Hepatocyte (in vitro differentiated cells): ENCODE measurements at regions not wholly inside any gene's neighbourhood (a gene's known extent, or its start where the extent isn't known, plus 50 kb on each side); places are given as distances from the start of the nearest gene placed in this dataset.
"Not testable (repeated sequence)": the region's sequence is repeated elsewhere in the genome, so short reads cannot be mapped to it uniquely, and the experiment has no call there.

Experiments
- DNase-seq: peaks from one replicate; pipeline ENCODE4 v3.0.0-alpha.2; 2016; ENCODE audit warnings: low spot score
- H2AFZ ChIP-seq: fragments of 200-600 bp; sonication (generic); 2 replicates; pipeline ENCODE4 v1.6.0; 2016; ENCODE audit warnings: antibody characterized with exemption, mild to moderate bottlenecking
- H3K27ac ChIP-seq: fragments of 200-600 bp; sonication (generic); 2 replicates; pipeline ENCODE4 v1.5.1; 2016; ENCODE audit warnings: mild to moderate bottlenecking
- H3K27me3 ChIP-seq: fragments of 200-600 bp; sonication (generic); 2 replicates; pipeline ENCODE4 v1.6.1; 2016
- H3K36me3 ChIP-seq: fragments of 200-600 bp; sonication (generic); replicated peaks from 2 replicates; pipeline ENCODE4 v1.5.1; 2016; ENCODE audit warnings: low read depth; ENCODE audit not compliant: insufficient read depth
- H3K4me1 ChIP-seq: fragments of 200-600 bp; sonication (generic); 2 replicates; pipeline ENCODE4 v1.5.1; 2016; ENCODE audit warnings: mild to moderate bottlenecking, moderate library complexity; ENCODE audit not compliant: insufficient read depth
- H3K4me2 ChIP-seq: fragments of 200-600 bp; sonication (generic); 2 replicates; pipeline ENCODE4 v1.6.0; 2016
- H3K4me3 ChIP-seq: fragments of 200-600 bp; sonication (generic); 2 replicates; pipeline ENCODE4 v1.5.1; 2016; ENCODE audit warnings: mild to moderate bottlenecking
- H3K79me2 ChIP-seq: fragments of 200-600 bp; sonication (generic); 2 replicates; pipeline ENCODE4 v1.6.0; 2017; ENCODE audit warnings: mild to moderate bottlenecking
- H3K9me2 ChIP-seq: fragments of 200-600 bp; sonication (generic); replicated peaks from 2 replicates; pipeline ENCODE4 v1.6.0; 2017; ENCODE audit warnings: mild to moderate bottlenecking; ENCODE audit not compliant: insufficient read depth
- H3K9me3 ChIP-seq: fragments of 200-600 bp; sonication (generic); 2 replicates; pipeline ENCODE4 v1.5.1; 2016; ENCODE audit warnings: low read depth, mild to moderate bottlenecking
- H4K20me1 ChIP-seq: fragments of 200-600 bp; sonication (generic); 2 replicates; pipeline ENCODE4 v1.6.0; 2016; ENCODE audit warnings: mild to moderate bottlenecking; ENCODE audit not compliant: insufficient read depth, poor library complexity, severe bottlenecking
- EZH2 ChIP-seq: fragments of 200-600 bp; sonication (generic); IDR thresholded peaks from 2 replicates; pipeline ENCODE4 v1.6.1; 2016; ENCODE audit warnings: antibody characterized with exemption, mild to moderate bottlenecking, borderline replicate concordance
- EZH2phosphoT487 ChIP-seq: fragments of 200-600 bp; sonication (generic); IDR thresholded peaks from one replicate; pipeline ENCODE4 v1.6.1; 2018; ENCODE audit warnings: antibody characterized with exemption, mild to moderate bottlenecking, low read depth, moderate library complexity; ENCODE audit not compliant: unreplicated experiment, severe bottlenecking
- WGBS: methylation state at CpG from one replicate; pipeline ENCODE4 v1.1.6; 2016; ENCODE audit warnings: low lambda C conversion rate; ENCODE audit errors: missing lambda C conversion rate; 5-methylcytosine and 5-hydroxymethylcytosine counted together
- TF ChIP-seq, protein P1 (sequence below): fragments of 200-600 bp; sonication (generic); IDR thresholded peaks from 2 replicates; pipeline ENCODE4 v1.5.1; 2016; ENCODE audit warnings: antibody characterized with exemption, mild to moderate bottlenecking; ENCODE audit not compliant: poor library complexity

DNA sequence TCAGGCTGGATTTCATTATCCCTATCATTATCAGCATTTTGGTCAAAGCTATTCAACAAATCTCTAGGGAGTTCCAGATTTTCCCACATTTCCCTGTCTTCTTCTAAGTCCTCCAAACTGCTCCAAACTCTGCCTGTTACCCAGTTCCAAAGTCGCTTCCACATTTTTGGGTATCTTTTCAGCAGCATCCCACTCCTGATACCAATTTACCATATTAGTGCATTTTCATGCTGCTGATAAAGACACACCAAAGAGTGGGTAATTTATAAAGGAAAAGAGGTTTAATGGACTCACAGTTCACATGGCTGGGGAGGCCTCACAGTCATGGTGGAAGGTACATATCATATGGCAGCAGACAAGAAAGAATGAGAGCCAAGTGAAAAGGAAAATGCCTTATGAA, 132.8 kb upstream of the SLC7A11 start:
- WGBS, result 96% methylated on average over 1 of the region's 1 CpG

DNA sequence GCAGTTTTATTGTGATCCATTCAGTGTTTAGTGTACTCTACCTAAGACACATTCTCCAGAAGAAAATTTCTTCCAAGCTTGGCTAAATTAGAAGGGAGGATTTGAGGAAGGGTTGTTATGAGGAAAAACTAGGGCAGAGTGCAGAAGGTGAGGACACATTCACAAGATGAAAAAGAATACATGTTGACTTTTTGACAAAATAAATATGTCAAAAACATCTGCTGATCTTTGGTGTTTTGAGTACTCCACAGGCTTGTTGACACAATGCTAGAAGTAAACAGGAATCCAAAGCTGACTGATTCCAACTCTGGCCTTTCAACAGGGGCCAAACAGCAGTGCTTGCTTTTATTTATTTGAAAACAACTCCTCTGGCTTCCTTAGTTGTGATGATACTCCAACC, 125.8 kb upstream of the SLC7A11 start:
- TF ChIP-seq, protein P1, sequence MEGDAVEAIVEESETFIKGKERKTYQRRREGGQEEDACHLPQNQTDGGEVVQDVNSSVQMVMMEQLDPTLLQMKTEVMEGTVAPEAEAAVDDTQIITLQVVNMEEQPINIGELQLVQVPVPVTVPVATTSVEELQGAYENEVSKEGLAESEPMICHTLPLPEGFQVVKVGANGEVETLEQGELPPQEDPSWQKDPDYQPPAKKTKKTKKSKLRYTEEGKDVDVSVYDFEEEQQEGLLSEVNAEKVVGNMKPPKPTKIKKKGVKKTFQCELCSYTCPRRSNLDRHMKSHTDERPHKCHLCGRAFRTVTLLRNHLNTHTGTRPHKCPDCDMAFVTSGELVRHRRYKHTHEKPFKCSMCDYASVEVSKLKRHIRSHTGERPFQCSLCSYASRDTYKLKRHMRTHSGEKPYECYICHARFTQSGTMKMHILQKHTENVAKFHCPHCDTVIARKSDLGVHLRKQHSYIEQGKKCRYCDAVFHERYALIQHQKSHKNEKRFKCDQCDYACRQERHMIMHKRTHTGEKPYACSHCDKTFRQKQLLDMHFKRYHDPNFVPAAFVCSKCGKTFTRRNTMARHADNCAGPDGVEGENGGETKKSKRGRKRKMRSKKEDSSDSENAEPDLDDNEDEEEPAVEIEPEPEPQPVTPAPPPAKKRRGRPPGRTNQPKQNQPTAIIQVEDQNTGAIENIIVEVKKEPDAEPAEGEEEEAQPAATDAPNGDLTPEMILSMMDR, result no peak
- TF ChIP-seq EZH2 (no peak), EZH2phosphoT487 (no peak)
- Histone ChIP-seq H3K27me3 (no peaks in the 10 kb centered on the region), H3K4me3 (no peak overlapping the region), H3K36me3 (no peaks in the 10 kb centered on the region), H3K4me1 (no peaks in the 10 kb centered on the region), H3K79me2 (no peaks in the 10 kb centered on the region), H3K9me2 (no peaks in the 10 kb centered on the region), H3K27ac (no peak overlapping the region), H2AFZ (no peak overlapping the region), H3K4me2 (no peak overlapping the region), H4K20me1 (no peaks in the 10 kb centered on the region), H3K9me3 (no peaks in the 10 kb centered on the region)
- no peak for DNase-seq

More for the DNA sequence above, 132.8 kb upstream of the SLC7A11 start:
- H3K9me3 ChIP-seq, result peaks cover 3% of the 10 kb centered on the region
- no peak overlapping the region for H3K4me3 ChIP-seq
- H3K79me2 ChIP-seq, result no peaks in the 10 kb centered on the region
- H3K36me3 ChIP-seq, result no peaks in the 10 kb centered on the region
- no peaks in the 10 kb centered on the region for H3K4me1 ChIP-seq
- no peaks in the 10 kb centered on the region for H4K20me1 ChIP-seq
- H3K27me3 ChIP-seq, result no peaks in the 10 kb centered on the region
- TF ChIP-seq, protein P1, result no peak
- no peak for TF ChIP-seq EZH2
- TF ChIP-seq EZH2phosphoT487, result no peak
- no peak overlapping the region for H3K4me2 ChIP-seq
- H2AFZ ChIP-seq, result no peak overlapping the region
- H3K27ac ChIP-seq, result no peak overlapping the region
- no peaks in the 10 kb centered on the region for H3K9me2 ChIP-seq
- no peak for DNase-seq

DNA sequence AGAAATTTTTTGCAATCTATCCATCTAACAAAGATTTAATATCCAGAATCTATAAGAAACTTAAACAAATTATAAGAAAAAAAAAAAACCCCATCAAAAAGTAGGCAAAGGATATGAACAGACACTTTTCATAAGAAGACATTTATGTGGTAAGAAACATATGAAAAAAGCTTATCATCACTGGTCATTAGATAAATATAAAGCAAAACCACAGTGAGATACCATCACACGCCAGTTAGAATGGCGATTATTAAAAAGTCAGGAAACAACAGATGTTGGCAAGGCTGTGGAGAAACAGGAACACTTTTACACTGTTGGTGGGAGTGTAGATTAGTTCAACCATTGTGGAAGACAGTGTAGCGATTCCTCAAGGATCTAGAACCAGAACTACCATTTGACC, 110.3 kb upstream of the SLC7A11 start:
- not testable (repeated sequence) for H3K4me3 ChIP-seq, H3K9me3 ChIP-seq, H2AFZ ChIP-seq, DNase-seq, H3K36me3 ChIP-seq, H3K27me3 ChIP-seq, H4K20me1 ChIP-seq, H3K4me2 ChIP-seq, H3K79me2 ChIP-seq, H3K9me2 ChIP-seq, H3K27ac ChIP-seq, H3K4me1 ChIP-seq
- WGBS, result 95% methylated on average over 3 of the region's 3 CpGs

DNA sequence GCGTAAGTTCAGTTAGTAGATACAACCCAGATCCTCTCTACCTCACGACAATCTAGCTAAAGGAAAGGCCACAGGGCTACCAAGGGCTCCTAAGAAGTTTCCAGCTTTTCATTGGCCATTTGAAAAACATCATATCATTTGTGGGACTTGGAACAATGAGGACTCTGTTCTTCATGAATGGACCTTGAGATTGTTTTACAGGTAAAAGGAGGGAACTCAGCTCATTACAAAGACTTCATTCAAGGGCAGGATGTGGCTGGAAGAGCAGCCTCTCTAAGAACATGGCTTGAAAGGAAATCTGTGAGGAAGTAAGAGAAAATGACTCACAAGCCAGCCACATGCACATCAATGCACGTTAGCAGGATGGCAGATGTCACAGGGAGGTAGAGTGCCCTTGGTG, 105.9 kb upstream of the SLC7A11 start:
- Histone ChIP-seq H4K20me1 (no peaks in the 10 kb centered on the region), H3K9me3 (no peaks in the 10 kb centered on the region), H3K36me3 (no peaks in the 10 kb centered on the region), H3K4me1 (no peaks in the 10 kb centered on the region), H3K9me2 (no peaks in the 10 kb centered on the region), H3K4me3 (no peak overlapping the region), H3K27ac (peak overlapping the region; percentile 10), H3K79me2 (no peaks in the 10 kb centered on the region), H3K27me3 (no peaks in the 10 kb centered on the region), H2AFZ (no peak overlapping the region), H3K4me2 (no peak overlapping the region)
- WGBS, result 56% methylated on average over 3 of the region's 3 CpGs
- TF ChIP-seq EZH2 (no peak), EZH2phosphoT487 (no peak)
- TF ChIP-seq, protein P1, result no peak
- peak; percentile 7 for DNase-seq
